Fibroblast of skin of left quadriceps (primary cell): ENCODE measurements at regions not wholly inside any gene's neighbourhood (a gene's known extent, or its start where the extent isn't known, plus 50 kb on each side); places are given as distances from the start of the nearest gene placed in this dataset.

ENCODE experiments used
- DNase-seq, 2 experiments: peaks; one replicate each; pipeline ENCODE4 v3.0.0-alpha.2; 2013; ENCODE audit warnings: low read depth in 2 of 2

GRCh38 chr20:59376109-59376841 is 75.9 kb downstream of the EDN3 start:
- DNase-seq: no peak

DNA sequence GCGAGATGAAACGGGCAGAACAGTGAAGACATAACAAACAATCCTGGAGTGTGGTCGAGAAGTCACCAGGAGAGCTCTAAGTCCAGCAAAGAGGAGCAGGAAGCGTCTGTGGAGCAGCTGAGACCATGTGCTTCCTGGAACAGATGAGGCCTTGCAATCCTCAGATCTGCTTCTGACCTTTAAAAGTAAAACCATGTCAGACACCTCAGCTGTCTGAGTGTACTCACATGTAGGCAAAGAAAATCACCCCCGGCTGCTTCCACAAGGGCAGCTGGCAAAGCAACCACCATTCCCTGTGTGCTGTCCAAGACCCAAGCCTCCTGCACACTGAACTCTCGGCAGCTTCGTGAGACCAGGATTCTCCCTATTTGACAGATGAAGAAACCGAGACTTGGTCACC is 76.6 kb downstream of the EDN3 start:
- DNase-seq: no peak

DNA sequence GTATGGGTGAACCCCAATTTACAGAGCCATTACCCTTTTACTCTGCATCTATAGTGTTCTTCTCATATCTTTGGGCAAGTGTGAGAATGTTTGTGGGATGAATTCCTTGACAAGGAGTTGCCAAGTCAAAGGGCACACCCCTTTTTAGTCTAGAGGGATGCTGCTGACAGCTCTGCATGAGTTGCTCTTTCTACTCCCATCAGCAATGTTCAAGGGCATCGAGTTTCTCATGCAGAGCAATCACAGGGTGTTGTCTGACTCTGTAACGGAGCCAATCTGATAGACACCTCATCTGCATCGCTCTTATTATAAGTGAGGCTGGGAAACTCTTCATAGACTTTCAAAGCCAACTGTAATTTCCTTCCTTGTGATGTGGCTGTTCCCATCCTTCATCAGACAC is 77.4 kb downstream of the EDN3 start:
- DNase-seq: no peak

DNA sequence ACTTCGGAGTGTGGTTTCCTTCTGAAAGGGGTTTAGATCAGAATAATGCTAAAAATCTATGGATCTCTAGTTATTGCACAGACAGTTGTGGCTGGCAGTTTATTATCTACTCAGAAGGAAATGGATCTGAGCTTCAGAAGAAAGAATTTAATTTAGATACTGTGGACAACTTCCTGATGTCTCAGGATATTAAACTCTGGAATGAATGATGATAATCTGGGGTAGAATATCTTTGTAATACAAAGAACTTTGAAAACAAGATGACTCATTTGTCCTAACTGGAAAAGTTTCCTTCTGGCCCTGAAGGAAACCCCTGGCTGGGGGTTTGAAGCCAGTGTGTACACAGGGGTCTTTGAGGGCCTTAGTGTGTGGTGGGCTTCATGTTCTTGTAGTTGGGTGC is 78.0 kb downstream of the EDN3 start:
- no peak for DNase-seq

- no peak for DNase-seq
Observed at GRCh38 chr20:59378966-59379365, 78.6 kb downstream of the EDN3 start.

- DNase-seq: no peak
Observed at GRCh38 chr20:59381689-59382088, 81.3 kb downstream of the EDN3 start.

- no peak for DNase-seq
Observed at GRCh38 chr20:59382157-59382725, 81.8 kb downstream of the EDN3 start.

GRCh38 chr20:59382907-59383306 is 82.5 kb downstream of the EDN3 start:
- no peak for DNase-seq

GRCh38 chr20:59385038-59385437 is 84.6 kb downstream of the EDN3 start:
- DNase-seq: no peak

GRCh38 chr20:59385480-59385879 is 85.1 kb downstream of the EDN3 start:
- no peak for DNase-seq

- DNase-seq: peak in 1 of 2 experiments; percentile 43
Observed at GRCh38 chr20:59386809-59387208, 86.4 kb downstream of the EDN3 start.

GRCh38 chr20:59387891-59388290 is 87.5 kb downstream of the EDN3 start:
- DNase-seq: no peak

DNA sequence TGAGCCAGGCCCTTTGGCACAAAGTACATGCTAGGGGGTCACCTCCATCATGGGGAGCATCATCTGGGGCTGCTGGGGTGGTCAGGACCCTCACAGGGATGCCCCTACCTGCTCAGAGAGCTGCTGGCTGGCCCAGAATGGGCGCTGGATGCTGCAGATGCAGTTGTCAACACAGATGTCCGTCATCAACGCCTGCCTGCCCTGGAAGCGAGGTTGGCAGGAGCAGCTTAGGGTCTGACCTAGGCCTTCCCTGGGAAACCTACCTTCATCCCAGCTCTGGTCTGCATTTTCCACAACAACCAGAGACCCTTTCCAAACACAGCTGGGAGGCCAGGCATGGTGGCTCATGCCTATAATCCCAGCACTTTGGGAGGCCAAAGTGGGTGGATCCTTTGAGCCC is 88.0 kb downstream of the EDN3 start:
- no peak for DNase-seq

GRCh38 chr20:59390437-59390836 is 90.0 kb downstream of the EDN3 start:
- DNase-seq: no peak

DNA sequence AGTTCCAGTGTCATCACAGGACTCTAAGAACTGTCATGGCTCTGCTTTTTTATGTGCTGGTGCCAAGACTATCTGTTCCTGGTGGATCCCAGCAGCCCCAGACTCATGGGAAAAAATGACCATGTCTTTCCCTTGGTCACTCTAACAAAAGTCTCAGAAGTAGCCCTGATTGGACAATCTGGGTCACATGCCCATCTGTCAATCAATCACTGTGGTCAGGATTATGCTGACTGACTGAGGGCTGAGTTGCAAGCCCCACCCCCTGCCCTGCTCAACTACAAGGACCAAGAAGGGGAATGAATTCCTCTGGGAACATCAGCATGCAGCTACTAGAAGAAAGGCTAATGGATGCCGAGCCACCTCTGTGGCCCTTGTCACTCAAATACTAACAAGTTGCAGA is 91.6 kb downstream of the EDN3 start:
- no peak for DNase-seq

DNA sequence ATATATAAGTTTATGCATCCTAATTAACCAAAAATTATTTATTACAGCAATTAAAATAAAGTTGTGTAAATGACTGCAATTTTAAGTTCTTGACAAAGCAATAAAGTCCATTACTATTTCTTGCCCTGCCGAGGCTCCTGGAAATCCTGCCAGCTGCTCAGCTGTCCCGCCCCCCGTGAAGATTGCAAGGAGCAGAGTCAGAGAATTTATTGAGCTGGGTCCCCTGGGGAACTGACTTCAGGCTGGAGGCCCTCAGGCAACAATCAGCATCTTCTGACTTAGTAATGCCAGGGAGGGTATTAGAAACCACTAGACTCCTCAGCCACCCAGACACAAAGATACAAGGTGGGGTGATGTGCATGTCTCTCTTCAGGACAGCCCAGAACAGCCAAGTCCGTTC is 92.3 kb downstream of the EDN3 start:
- DNase-seq: peak in 1 of 2 experiments; percentile 44

DNA sequence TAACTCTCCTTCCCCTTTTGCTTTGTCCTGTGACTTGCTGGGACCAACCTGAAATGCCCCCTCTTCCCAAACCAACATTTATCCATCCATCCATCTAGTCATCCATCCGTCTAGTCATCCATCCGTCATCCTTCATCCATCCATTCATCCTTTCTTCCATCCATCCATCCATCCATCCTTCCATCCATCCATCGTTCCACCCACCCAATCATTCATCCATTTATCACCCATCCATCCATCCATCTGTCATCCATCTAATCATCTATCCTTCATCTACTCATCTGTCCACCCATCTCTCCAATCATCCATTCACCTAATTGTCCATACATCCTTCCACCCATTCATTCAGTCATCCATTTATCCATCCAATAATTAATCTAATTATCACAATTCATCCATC is 92.7 kb downstream of the EDN3 start:
- DNase-seq: no peak

- no peak for DNase-seq
Observed at GRCh38 chr20:59395729-59396128, 95.3 kb downstream of the EDN3 start.

DNA sequence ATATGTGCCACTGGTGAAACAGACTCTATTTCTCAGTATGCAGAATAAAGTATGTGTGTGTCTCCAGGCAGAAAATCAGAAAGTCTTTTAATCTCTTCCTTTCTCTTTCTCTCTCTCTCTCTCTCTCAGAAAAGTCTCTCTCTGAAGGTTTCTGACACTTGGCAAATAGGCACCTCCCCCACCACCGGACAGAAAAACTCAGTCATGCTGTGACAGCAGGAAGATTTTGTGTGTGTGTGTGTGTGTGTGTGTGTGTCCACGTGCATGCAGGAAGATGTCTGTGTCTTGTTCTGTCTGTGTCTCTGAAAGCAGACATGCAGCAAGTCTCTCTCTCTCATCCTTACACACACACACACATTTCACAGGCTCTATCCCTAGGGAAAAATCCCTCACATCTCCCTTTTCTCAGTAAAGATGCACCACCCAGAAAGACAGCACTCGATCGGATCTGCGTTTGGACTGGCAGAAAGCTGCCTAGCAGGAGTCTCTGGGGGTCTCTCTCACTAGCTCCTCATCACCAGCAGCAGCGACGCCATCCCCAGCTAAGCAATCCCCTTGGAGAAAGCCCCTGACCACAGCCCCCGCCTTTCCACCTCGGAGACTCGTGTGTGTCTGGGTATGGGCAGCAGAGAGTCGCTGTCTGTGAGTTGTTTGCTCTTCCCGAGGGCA is 98.3 kb downstream of the EDN3 start:
- no peak for DNase-seq

GRCh38 chr20:59399426-59400099 is 99.2 kb downstream of the EDN3 start:
- no peak for DNase-seq

GRCh38 chr20:59400708-59401107 is 100.3 kb downstream of the EDN3 start:
- DNase-seq: no peak

GRCh38 chr20:59402681-59403080 is 102.3 kb downstream of the EDN3 start:
- DNase-seq: no peak
